ENCODE measurements at regions not wholly inside any gene's neighbourhood (a gene's known extent, or its start where the extent isn't known, plus 50 kb on each side); places are given as distances from the start of the nearest gene placed in this dataset.

GRCh38 chr4:100609810-100610209 is 92.0 kb upstream of the EMCN start:
- H3K4me2 ChIP-seq (ENCODE audit: low read depth, low read length): no peak overlapping the region
- H4K8ac ChIP-seq (ENCODE audit: low read depth in 2 of 2, low read length in 2 of 2): no peak overlapping the region
- no peaks in the 10 kb centered on the region for H3K9me1 ChIP-seq (ENCODE audit: insufficient read depth, low read length)
- H2BK20ac ChIP-seq (ENCODE audit: low read depth, low read length): no peak overlapping the region
- no peak overlapping the region for H3K4ac ChIP-seq (ENCODE audit: low read depth, low read length)
- DNase-seq: no peak
- dilution Hi-C loops (cut with HindIII; ENCODE audit: low sequenced_read_pairs, unreplicated experiment): no loop called here
- H4K91ac ChIP-seq (ENCODE audit: insufficient read depth, low read depth, low read length): no peak overlapping the region
- H2AFZ ChIP-seq (replicated peaks; ENCODE audit: low read length, poor library complexity): no peak overlapping the region
- H3K56ac ChIP-seq (ENCODE audit: extremely low read depth, insufficient read depth, low read length): no peak overlapping the region
- intact Hi-C loops (cut with micrococcal nuclease): no loop called here
- ChIA-PET POLR2A (ENCODE audit: unreplicated experiment) (no interaction called here), CTCF (no interaction called here)
- no peaks in the 10 kb centered on the region for H3K27me3 ChIP-seq (ENCODE audit: control insufficient read depth, insufficient read depth, low read length)
- no peak overlapping the region for H3K27ac ChIP-seq (ENCODE audit: insufficient read depth, low read length)
- no CpG with 5 or more reads among the region's 1 CpG for WGBS, 2 experiments (ENCODE audit: extremely low coverage in 2 of 2, insufficient read length in 1 of 2)
- H4K5ac ChIP-seq (ENCODE audit: low read depth, low read length): no peak overlapping the region
- H2AK5ac ChIP-seq (ENCODE audit: low read depth, low read length): no peak overlapping the region
- no peaks in the 10 kb centered on the region for H3K79me1 ChIP-seq (ENCODE audit: low read depth in 1 of 2, low read length in 2 of 2)
- no peaks in the 10 kb centered on the region; the same call in 1 of the 2 replicates for H3K9me3 ChIP-seq (ENCODE audit: control insufficient read depth, insufficient read depth, low read length)
- H4K20me1 ChIP-seq (ENCODE audit: insufficient read depth, low read length): no peaks in the 10 kb centered on the region
- BruUV-seq (replicated peaks): no TSS peak
- no peaks in the 10 kb centered on the region for H3K4me1 ChIP-seq (ENCODE audit: control insufficient read depth, insufficient read depth, low read length)
- H2BK15ac ChIP-seq (ENCODE audit: low read depth, low read length): no peak overlapping the region
- no peak overlapping the region for H3K9ac ChIP-seq (ENCODE audit: low read depth, low read length)
- no peak overlapping the region for H3K14ac ChIP-seq (replicated peaks; ENCODE audit: low read depth, low read length)
- in situ Hi-C loops (cut with MboI; ENCODE audit: low sequenced_read_pairs): no loop called here
- no peak overlapping the region for H3K18ac ChIP-seq (ENCODE audit: low read depth, low read length)
- TF ChIP-seq NFE2L2 (IDR thresholded peaks at IDR 0.05; ENCODE audit: low read depth, low read length) (no peak), CEBPB (IDR thresholded peaks at IDR 0.05; ENCODE audit: low read depth, low read length) (no peak), RAD21 (IDR thresholded peaks at IDR 0.05; ENCODE audit: low read length) (no peak), POLR2A (IDR thresholded peaks at IDR 0.05; ENCODE audit: low read depth, low read length) (no peak), CHD1 (IDR thresholded peaks at IDR 0.05; ENCODE audit: low read depth, low read length) (no peak), USF2 (IDR thresholded peaks at IDR 0.05; ENCODE audit: low read depth, low read length) (no peak), FOS (IDR thresholded peaks at IDR 0.05; ENCODE audit: low read depth, low read length) (no peak)
- TF ChIP-seq, protein P1, sequence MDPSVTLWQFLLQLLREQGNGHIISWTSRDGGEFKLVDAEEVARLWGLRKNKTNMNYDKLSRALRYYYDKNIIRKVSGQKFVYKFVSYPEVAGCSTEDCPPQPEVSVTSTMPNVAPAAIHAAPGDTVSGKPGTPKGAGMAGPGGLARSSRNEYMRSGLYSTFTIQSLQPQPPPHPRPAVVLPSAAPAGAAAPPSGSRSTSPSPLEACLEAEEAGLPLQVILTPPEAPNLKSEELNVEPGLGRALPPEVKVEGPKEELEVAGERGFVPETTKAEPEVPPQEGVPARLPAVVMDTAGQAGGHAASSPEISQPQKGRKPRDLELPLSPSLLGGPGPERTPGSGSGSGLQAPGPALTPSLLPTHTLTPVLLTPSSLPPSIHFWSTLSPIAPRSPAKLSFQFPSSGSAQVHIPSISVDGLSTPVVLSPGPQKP (IDR thresholded peaks at IDR 0.05; ENCODE audit: borderline replicate concordance, low read depth, low read length): no peak
- TF ChIP-seq, protein P2, sequence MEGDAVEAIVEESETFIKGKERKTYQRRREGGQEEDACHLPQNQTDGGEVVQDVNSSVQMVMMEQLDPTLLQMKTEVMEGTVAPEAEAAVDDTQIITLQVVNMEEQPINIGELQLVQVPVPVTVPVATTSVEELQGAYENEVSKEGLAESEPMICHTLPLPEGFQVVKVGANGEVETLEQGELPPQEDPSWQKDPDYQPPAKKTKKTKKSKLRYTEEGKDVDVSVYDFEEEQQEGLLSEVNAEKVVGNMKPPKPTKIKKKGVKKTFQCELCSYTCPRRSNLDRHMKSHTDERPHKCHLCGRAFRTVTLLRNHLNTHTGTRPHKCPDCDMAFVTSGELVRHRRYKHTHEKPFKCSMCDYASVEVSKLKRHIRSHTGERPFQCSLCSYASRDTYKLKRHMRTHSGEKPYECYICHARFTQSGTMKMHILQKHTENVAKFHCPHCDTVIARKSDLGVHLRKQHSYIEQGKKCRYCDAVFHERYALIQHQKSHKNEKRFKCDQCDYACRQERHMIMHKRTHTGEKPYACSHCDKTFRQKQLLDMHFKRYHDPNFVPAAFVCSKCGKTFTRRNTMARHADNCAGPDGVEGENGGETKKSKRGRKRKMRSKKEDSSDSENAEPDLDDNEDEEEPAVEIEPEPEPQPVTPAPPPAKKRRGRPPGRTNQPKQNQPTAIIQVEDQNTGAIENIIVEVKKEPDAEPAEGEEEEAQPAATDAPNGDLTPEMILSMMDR (conservative IDR thresholded peaks at IDR 0.05; ENCODE audit: low read depth, low read length): no peak
- no peak for ATAC-seq (ENCODE audit: low read depth)
- H3K4me3 ChIP-seq (ENCODE audit: insufficient read depth, low read depth, low read length): no peak overlapping the region
- H2BK5ac ChIP-seq (ENCODE audit: low read depth, low read length, poor library complexity, severe bottlenecking): no peak overlapping the region
- H3K36me3 ChIP-seq (ENCODE audit: control insufficient read depth, insufficient read depth, low read length): no peaks in the 10 kb centered on the region
- H2BK120ac ChIP-seq (ENCODE audit: low read depth, low read length): no peak overlapping the region
- H2AK9ac ChIP-seq (replicated peaks; ENCODE audit: low read depth, low read length, poor library complexity): no peak overlapping the region
- H3K23ac ChIP-seq (ENCODE audit: low read depth, low read length): no peak overlapping the region

Measured in IMR-90 (cell line).